HEK293 (cell line): ENCODE measurements at regions not wholly inside any gene's neighbourhood (a gene's known extent, or its start where the extent isn't known, plus 50 kb on each side); places are given as distances from the start of the nearest gene placed in this dataset.

Experiments
- CTCF ChIA-PET: fragments of 350-600 bp; formaldehyde crosslinking; extraction: SDS; loops from one replicate; lab custom pipeline; 2021; ENCODE audit warnings: antibody characterized with exemption; lab: Yijun Ruan, JAX
- POLR2A ChIA-PET: fragments of 300-600 bp; formaldehyde crosslinking; extraction: SDS; loops from one replicate; lab custom pipeline; 2020; ENCODE audit warnings: antibody characterized with exemption, inconsistent platforms; lab: Yijun Ruan, JAX
- H3K27ac ChIP-seq: fragments of 200-500 bp; sonication (Bioruptor generic); 2 replicates; pipeline ENCODE4 v1.5.1; 2014; ENCODE audit warnings: low read depth, low read length, control low read depth, inconsistent platforms; ENCODE audit errors: extremely low read depth
- H3K36me3 ChIP-seq, 2 experiments: fragments of 200-500 bp in 1 of 2; sonication (Bioruptor generic) in 1 of 2; 1 replicate in 1 of 2; 2 replicates in 1 of 2; pipeline ENCODE4 v1.5.1; 2014 to 2017; ENCODE audit warnings: inconsistent platforms in 2 of 2, low read length in 2 of 2; ENCODE audit not compliant: control insufficient read depth in 2 of 2, insufficient read depth in 1 of 2
- H3K4me1 ChIP-seq: fragments of 200-500 bp; sonication (Bioruptor generic); 2 replicates; pipeline ENCODE4 v1.5.1; 2014; ENCODE audit warnings: mild to moderate bottlenecking, low read length, inconsistent platforms; ENCODE audit not compliant: control insufficient read depth, insufficient read depth
- H3K4me3 ChIP-seq: 2 replicates; pipeline ENCODE4 v1.5.1; 2011; ENCODE audit warnings: low read depth, mild to moderate bottlenecking, control low read depth, low read length, moderate library complexity
- H3K9me3 ChIP-seq: fragments of 200-500 bp; sonication (Bioruptor generic); 2 replicates; pipeline ENCODE4 v1.5.1; 2014; ENCODE audit warnings: low read depth, low read length, inconsistent platforms; ENCODE audit not compliant: control insufficient read depth, insufficient read depth
- GLIS2 ChIP-seq: fragments of 450-650 bp; formaldehyde crosslinking; IDR thresholded peaks from 2 replicates; pipeline ENCODE4 v1.5.1; 2016; ENCODE audit warnings: missing biosample characterization, missing genetic modification characterization
- KLF17 ChIP-seq: fragments of 450-650 bp; formaldehyde crosslinking; IDR thresholded peaks from 2 replicates; pipeline ENCODE4 v1.5.1; 2016; ENCODE audit warnings: missing biosample characterization, missing genetic modification characterization
- KLF8 ChIP-seq: fragments of 450-650 bp; formaldehyde crosslinking; IDR thresholded peaks from 2 replicates; pipeline ENCODE4 v1.5.1; 2016; ENCODE audit warnings: missing biosample characterization, missing genetic modification characterization
- MYNN ChIP-seq: fragments of 450-650 bp; formaldehyde crosslinking; IDR thresholded peaks from 2 replicates; pipeline ENCODE4 v1.5.1; 2016; ENCODE audit warnings: missing biosample characterization, missing genetic modification characterization, borderline replicate concordance
- PBX3 ChIP-seq: sonication (generic); formaldehyde crosslinking; IDR thresholded peaks from 2 replicates; pipeline ENCODE4 v1.8.1; 2022; ENCODE audit warnings: mild to moderate bottlenecking, moderate library complexity, missing genetic modification reagents
- RBAK ChIP-seq: fragments of 450-650 bp; formaldehyde crosslinking; IDR thresholded peaks from 2 replicates; pipeline ENCODE4 v1.5.1; 2016; ENCODE audit warnings: missing biosample characterization, missing genetic modification characterization
- TRIM28 ChIP-seq: IDR thresholded peaks from 2 replicates; pipeline ENCODE4 v1.6.1; 2011; ENCODE audit warnings: low read length, control low read depth, borderline replicate concordance
- ZBTB1 ChIP-seq: fragments of 450-650 bp; formaldehyde crosslinking; IDR thresholded peaks from 2 replicates; pipeline ENCODE4 v1.5.1; 2016; ENCODE audit warnings: missing biosample characterization, missing genetic modification characterization
- ZBTB44 ChIP-seq: fragments of 450-650 bp; IDR thresholded peaks from 2 replicates; pipeline ENCODE4 v1.5.1; 2018; ENCODE audit warnings: missing biosample characterization, mild to moderate bottlenecking, missing genetic modification characterization
- ZEB2 ChIP-seq: fragments of 450-650 bp; formaldehyde crosslinking; IDR thresholded peaks from 2 replicates; pipeline ENCODE4 v1.5.1; 2016; ENCODE audit warnings: missing biosample characterization, missing genetic modification characterization
- ZFP37 ChIP-seq: fragments of 450-650 bp; formaldehyde crosslinking; IDR thresholded peaks from 2 replicates; pipeline ENCODE4 v1.5.1; 2016; ENCODE audit warnings: missing biosample characterization, missing genetic modification characterization
- ZNF169 ChIP-seq: fragments of 450-650 bp; formaldehyde crosslinking; IDR thresholded peaks from 2 replicates; pipeline ENCODE4 v1.5.1; 2016; ENCODE audit warnings: missing biosample characterization, missing genetic modification characterization
- ZNF19 ChIP-seq: fragments of 450-650 bp; formaldehyde crosslinking; IDR thresholded peaks from 2 replicates; pipeline ENCODE4; 2016; ENCODE audit warnings: missing biosample characterization, missing genetic modification characterization, low read depth
- ZNF2 ChIP-seq: fragments of 450-650 bp; formaldehyde crosslinking; IDR thresholded peaks from 2 replicates; pipeline ENCODE4 v1.5.1; 2016; ENCODE audit warnings: missing biosample characterization, missing genetic modification characterization
- ZNF266 ChIP-seq: fragments of 450-650 bp; formaldehyde crosslinking; IDR thresholded peaks from 2 replicates; pipeline ENCODE4 v1.5.1; 2016; ENCODE audit warnings: missing biosample characterization, missing genetic modification characterization, low read depth
- ZNF274 ChIP-seq, 2 experiments: fragments of 200-500 bp in 1 of 2; fragments of 450-650 bp in 1 of 2; sonication (Bioruptor generic) in 1 of 2; formaldehyde crosslinking in 1 of 2; IDR thresholded peaks; 2 replicates each; pipeline versions ENCODE4 v1.5.1 to v1.6.1; 2014 to 2016; ENCODE audit warnings: borderline replicate concordance in 1 of 2, inconsistent platforms in 1 of 2, low read length in 1 of 2, missing biosample characterization in 1 of 2, missing genetic modification characterization in 1 of 2
- ZNF292 ChIP-seq: fragments of 450-650 bp; formaldehyde crosslinking; IDR thresholded peaks from 2 replicates; pipeline ENCODE4 v1.5.1; 2016; ENCODE audit warnings: low read depth, missing biosample characterization, missing genetic modification characterization, borderline replicate concordance
- ZNF311 ChIP-seq: fragments of 450-650 bp; formaldehyde crosslinking; IDR thresholded peaks from 2 replicates; pipeline ENCODE4 v1.5.1; 2017; ENCODE audit warnings: missing biosample characterization, missing genetic modification characterization, borderline replicate concordance
- ZNF48 ChIP-seq: fragments of 450-650 bp; formaldehyde crosslinking; IDR thresholded peaks from 2 replicates; pipeline ENCODE4 v1.5.1; 2016; ENCODE audit warnings: missing biosample characterization, missing genetic modification characterization
- ZNF610 ChIP-seq: fragments of 450-650 bp; formaldehyde crosslinking; IDR thresholded peaks from 2 replicates; pipeline ENCODE4 v1.5.1; 2016; ENCODE audit warnings: missing biosample characterization, missing genetic modification characterization, borderline replicate concordance
- ZNF626 ChIP-seq: fragments of 450-650 bp; sonication (Bioruptor Pico); formaldehyde crosslinking; IDR thresholded peaks from 2 replicates; pipeline ENCODE4 v1.5.1; 2018; ENCODE audit warnings: missing biosample characterization, missing genetic modification characterization, inconsistent platforms
- ZNF654 ChIP-seq: fragments of 450-650 bp; formaldehyde crosslinking; IDR thresholded peaks from 2 replicates; pipeline ENCODE4 v1.5.1; 2016; ENCODE audit warnings: low read depth, missing biosample characterization, missing genetic modification characterization
- ZSCAN30 ChIP-seq: fragments of 450-650 bp; IDR thresholded peaks from 2 replicates; pipeline ENCODE4 v1.5.1; 2018; ENCODE audit warnings: missing biosample characterization, mild to moderate bottlenecking, missing genetic modification characterization, moderate library complexity
- ZSCAN5A ChIP-seq: fragments of 450-650 bp; formaldehyde crosslinking; IDR thresholded peaks from 2 replicates; pipeline ENCODE4 v1.5.1; 2016; ENCODE audit warnings: missing biosample characterization, missing genetic modification characterization
- TF ChIP-seq, protein P1 (sequence below): fragments of 450-650 bp; formaldehyde crosslinking; IDR thresholded peaks from 2 replicates; pipeline ENCODE4 v1.5.1; 2017; ENCODE audit warnings: missing biosample characterization, missing genetic modification characterization
- TF ChIP-seq, protein P2 (sequence below): fragments of 450-650 bp; formaldehyde crosslinking; IDR thresholded peaks from 2 replicates; pipeline ENCODE4 v1.5.1; 2017; ENCODE audit warnings: missing biosample characterization, missing genetic modification characterization

GRCh38 chr10:121115154-121115553 is 264.0 kb downstream of the WDR11 start:
- Histone ChIP-seq H3K4me3 (no peak overlapping the region), H3K4me1 (no peaks in the 10 kb centered on the region), H3K9me3 (no peaks in the 10 kb centered on the region), H3K36me3 (no peaks in the 10 kb centered on the region), H3K27ac (no peak overlapping the region)
- CTCF ChIA-PET = no interaction called here
- POLR2A ChIA-PET = no interaction called here
- TF ChIP-seq ZNF654 (tag by site-specific recombination) (no peak), ZNF19 (tag by site-specific recombination) (no peak), PBX3 (CRISPR knock-in tag) (no peak), ZSCAN30 (no peak), MYNN (tag by site-specific recombination) (no peak), ZNF610 (no peak), RBAK (tag by site-specific recombination) (no peak), ZSCAN5A (tag by site-specific recombination) (no peak), TRIM28 (no peak), ZNF292 (tag by site-specific recombination) (no peak), KLF8 (tag by site-specific recombination) (no peak), ZNF48 (tag by site-specific recombination) (no peak), ZNF274 (IDR thresholded peaks at IDR 0.05; ENCODE audit: low read length) (no peak), ZNF274 (tag by site-specific recombination; IDR thresholded peaks at IDR 0.05; ENCODE audit: borderline replicate concordance) (no peak), ZNF311 (tag by site-specific recombination) (no peak), ZFP37 (tag by site-specific recombination) (no peak)

- ChIA-PET POLR2A (no interaction called here), CTCF (no interaction called here)
- TF ChIP-seq ZBTB1 (tag by site-specific recombination) (no peak), PBX3 (CRISPR knock-in tag) (no peak), ZEB2 (tag by site-specific recombination) (no peak), GLIS2 (tag by site-specific recombination) (no peak), ZBTB44 (tag by site-specific recombination) (no peak), ZNF626 (tag by site-specific recombination) (no peak), KLF17 (tag by site-specific recombination) (no peak), TRIM28 (no peak), ZNF169 (tag by site-specific recombination) (no peak), ZNF2 (tag by site-specific recombination) (no peak), ZNF266 (tag by site-specific recombination) (no peak)
- TF ChIP-seq, protein P1, sequence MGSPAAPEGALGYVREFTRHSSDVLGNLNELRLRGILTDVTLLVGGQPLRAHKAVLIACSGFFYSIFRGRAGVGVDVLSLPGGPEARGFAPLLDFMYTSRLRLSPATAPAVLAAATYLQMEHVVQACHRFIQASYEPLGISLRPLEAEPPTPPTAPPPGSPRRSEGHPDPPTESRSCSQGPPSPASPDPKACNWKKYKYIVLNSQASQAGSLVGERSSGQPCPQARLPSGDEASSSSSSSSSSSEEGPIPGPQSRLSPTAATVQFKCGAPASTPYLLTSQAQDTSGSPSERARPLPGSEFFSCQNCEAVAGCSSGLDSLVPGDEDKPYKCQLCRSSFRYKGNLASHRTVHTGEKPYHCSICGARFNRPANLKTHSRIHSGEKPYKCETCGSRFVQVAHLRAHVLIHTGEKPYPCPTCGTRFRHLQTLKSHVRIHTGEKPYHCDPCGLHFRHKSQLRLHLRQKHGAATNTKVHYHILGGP (tag by site-specific recombination) = no peak
- TF ChIP-seq, protein P2, sequence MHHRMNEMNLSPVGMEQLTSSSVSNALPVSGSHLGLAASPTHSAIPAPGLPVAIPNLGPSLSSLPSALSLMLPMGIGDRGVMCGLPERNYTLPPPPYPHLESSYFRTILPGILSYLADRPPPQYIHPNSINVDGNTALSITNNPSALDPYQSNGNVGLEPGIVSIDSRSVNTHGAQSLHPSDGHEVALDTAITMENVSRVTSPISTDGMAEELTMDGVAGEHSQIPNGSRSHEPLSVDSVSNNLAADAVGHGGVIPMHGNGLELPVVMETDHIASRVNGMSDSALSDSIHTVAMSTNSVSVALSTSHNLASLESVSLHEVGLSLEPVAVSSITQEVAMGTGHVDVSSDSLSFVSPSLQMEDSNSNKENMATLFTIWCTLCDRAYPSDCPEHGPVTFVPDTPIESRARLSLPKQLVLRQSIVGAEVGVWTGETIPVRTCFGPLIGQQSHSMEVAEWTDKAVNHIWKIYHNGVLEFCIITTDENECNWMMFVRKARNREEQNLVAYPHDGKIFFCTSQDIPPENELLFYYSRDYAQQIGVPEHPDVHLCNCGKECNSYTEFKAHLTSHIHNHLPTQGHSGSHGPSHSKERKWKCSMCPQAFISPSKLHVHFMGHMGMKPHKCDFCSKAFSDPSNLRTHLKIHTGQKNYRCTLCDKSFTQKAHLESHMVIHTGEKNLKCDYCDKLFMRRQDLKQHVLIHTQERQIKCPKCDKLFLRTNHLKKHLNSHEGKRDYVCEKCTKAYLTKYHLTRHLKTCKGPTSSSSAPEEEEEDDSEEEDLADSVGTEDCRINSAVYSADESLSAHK (tag by site-specific recombination) = no peak
Measured at GRCh38 chr10:121121462-121121861, 270.3 kb downstream of the WDR11 start.

More at GRCh38 chr10:121121462-121121861, 270.3 kb downstream of the WDR11 start:
- H3K4me1 ChIP-seq = no peaks in the 10 kb centered on the region
- H3K36me3 ChIP-seq = no peaks in the 10 kb centered on the region
- H3K4me3 ChIP-seq = no peak overlapping the region
- no peak overlapping the region for H3K27ac ChIP-seq
- H3K9me3 ChIP-seq = no peaks in the 10 kb centered on the region
